Endodermal cell (in vitro differentiated cells): ENCODE measurements at regions not wholly inside any gene's neighbourhood (a gene's known extent, or its start where the extent isn't known, plus 50 kb on each side); places are given as distances from the start of the nearest gene placed in this dataset.

Experiments
- DNase-seq: peaks from one replicate; pipeline ENCODE4 v3.0.0-alpha.2; 2017
- H3K27ac ChIP-seq: 2 replicates; pipeline ENCODE4 v1.5.1; 2013; ENCODE audit warnings: mild to moderate bottlenecking, low read depth, low read length, moderate library complexity
- H3K27me3 ChIP-seq: 2 replicates; pipeline ENCODE4 v1.6.1; 2013; ENCODE audit warnings: mild to moderate bottlenecking, low read length, moderate library complexity; ENCODE audit not compliant: insufficient read depth, control insufficient read depth, poor library complexity, severe bottlenecking
- H3K36me3 ChIP-seq: 2 replicates; pipeline ENCODE4 v1.7.0; 2013; ENCODE audit warnings: mild to moderate bottlenecking, low read length, moderate library complexity; ENCODE audit not compliant: control insufficient read depth, insufficient read depth
- H3K4me1 ChIP-seq: one replicate; pipeline ENCODE4 v1.7.0; 2013; ENCODE audit warnings: low read length; ENCODE audit not compliant: control insufficient read depth, insufficient read depth
- H3K4me3 ChIP-seq: 2 replicates; pipeline ENCODE4 v1.5.1; 2013; ENCODE audit warnings: mild to moderate bottlenecking, low read length, moderate library complexity
- H3K9ac ChIP-seq: 2 replicates; pipeline ENCODE4 v1.6.1; 2013; ENCODE audit warnings: mild to moderate bottlenecking, low read length, moderate library complexity; ENCODE audit not compliant: poor library complexity, severe bottlenecking; ENCODE audit errors: extremely low read depth
- H3K9me3 ChIP-seq: 2 replicates; pipeline ENCODE4 v1.6.1; 2013; ENCODE audit warnings: mild to moderate bottlenecking, low read length, moderate library complexity; ENCODE audit not compliant: control insufficient read depth
- H3K27ac Mint-ChIP-seq: 2 replicates; pipeline ENCODE4 v1.8.0; 2020; ENCODE audit warnings: mixed read lengths
- H3K27me3 Mint-ChIP-seq: 2 replicates; pipeline ENCODE4 v1.8.0; 2021; ENCODE audit warnings: mild to moderate bottlenecking, mixed read lengths; ENCODE audit not compliant: insufficient read depth
- H3K36me3 Mint-ChIP-seq: 2 replicates; pipeline ENCODE4 v1.8.0; 2020; ENCODE audit warnings: low read depth, mixed read lengths
- H3K4me1 Mint-ChIP-seq: 2 replicates; pipeline ENCODE4 v1.8.0; 2020; ENCODE audit warnings: mixed read lengths
- H3K4me3 Mint-ChIP-seq: 2 replicates; pipeline ENCODE4 v1.8.0; 2020; ENCODE audit warnings: mild to moderate bottlenecking, moderate library complexity, mixed read lengths
- H3K9me3 Mint-ChIP-seq: 2 replicates; pipeline ENCODE4 v1.8.0; 2020; ENCODE audit warnings: mild to moderate bottlenecking, mixed read lengths
- WGBS, 2 experiments: methylation state at CpG; one replicate each; pipeline versions ENCODE4 v1.1.5 to v1.1.7; 2013; ENCODE audit warnings: missing lambda C conversion rate in 2 of 2, mixed read lengths in 1 of 2; ENCODE audit not compliant: insufficient coverage in 1 of 2, insufficient read length in 1 of 2; 5-methylcytosine and 5-hydroxymethylcytosine counted together
- TF ChIP-seq, protein P1 (sequence below): fragments of 200-600 bp; sonication (generic); conservative IDR thresholded peaks from 2 replicates; pipeline ENCODE4 v1.5.0; 2021; ENCODE audit warnings: antibody characterized with exemption, mild to moderate bottlenecking

DNA sequence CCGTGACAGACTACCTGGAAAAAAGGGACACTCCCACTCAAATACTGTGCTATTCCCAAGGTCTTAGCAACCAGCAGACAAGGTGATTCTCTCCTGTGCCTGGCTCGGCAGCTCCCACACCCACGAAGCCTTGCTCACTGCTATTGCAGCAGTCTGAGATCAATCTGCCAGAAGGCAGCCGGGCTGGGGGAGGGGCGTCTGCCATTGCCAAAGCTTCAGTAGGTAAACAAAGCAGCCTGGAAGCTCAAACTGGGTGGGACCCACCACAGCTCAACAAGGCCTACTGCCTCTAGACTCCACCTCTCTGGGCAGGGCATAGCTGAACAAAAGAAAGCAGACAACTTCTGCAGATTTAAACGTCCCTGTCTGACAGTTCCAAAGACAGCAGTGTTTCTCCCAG lies 128.4 kb upstream of the SETMAR start:
- Histone ChIP-seq H3K9ac (no peak overlapping the region), H3K27ac (no peak overlapping the region), H3K27me3 (no peaks in the 10 kb centered on the region), H3K4me3 (no peak overlapping the region), H3K4me1 (no peaks in the 10 kb centered on the region), H3K36me3 (no peaks in the 10 kb centered on the region), H3K9me3 (peaks cover 7% of the 10 kb centered on the region)
- H3K4me1 Mint-ChIP-seq = no peaks in the 10 kb centered on the region
- H3K27ac Mint-ChIP-seq = no peak overlapping the region
- H3K9me3 Mint-ChIP-seq = peaks cover 21% of the 10 kb centered on the region
- TF ChIP-seq, protein P1, sequence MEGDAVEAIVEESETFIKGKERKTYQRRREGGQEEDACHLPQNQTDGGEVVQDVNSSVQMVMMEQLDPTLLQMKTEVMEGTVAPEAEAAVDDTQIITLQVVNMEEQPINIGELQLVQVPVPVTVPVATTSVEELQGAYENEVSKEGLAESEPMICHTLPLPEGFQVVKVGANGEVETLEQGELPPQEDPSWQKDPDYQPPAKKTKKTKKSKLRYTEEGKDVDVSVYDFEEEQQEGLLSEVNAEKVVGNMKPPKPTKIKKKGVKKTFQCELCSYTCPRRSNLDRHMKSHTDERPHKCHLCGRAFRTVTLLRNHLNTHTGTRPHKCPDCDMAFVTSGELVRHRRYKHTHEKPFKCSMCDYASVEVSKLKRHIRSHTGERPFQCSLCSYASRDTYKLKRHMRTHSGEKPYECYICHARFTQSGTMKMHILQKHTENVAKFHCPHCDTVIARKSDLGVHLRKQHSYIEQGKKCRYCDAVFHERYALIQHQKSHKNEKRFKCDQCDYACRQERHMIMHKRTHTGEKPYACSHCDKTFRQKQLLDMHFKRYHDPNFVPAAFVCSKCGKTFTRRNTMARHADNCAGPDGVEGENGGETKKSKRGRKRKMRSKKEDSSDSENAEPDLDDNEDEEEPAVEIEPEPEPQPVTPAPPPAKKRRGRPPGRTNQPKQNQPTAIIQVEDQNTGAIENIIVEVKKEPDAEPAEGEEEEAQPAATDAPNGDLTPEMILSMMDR = no peak
- peaks cover 14% of the 10 kb centered on the region for H3K27me3 Mint-ChIP-seq
- no peak for DNase-seq
- H3K36me3 Mint-ChIP-seq = no peaks in the 10 kb centered on the region
- no peak overlapping the region for H3K4me3 Mint-ChIP-seq
- 87 to 92% methylated on average over 6 of the region's 6 CpGs for WGBS, 2 experiments

DNA sequence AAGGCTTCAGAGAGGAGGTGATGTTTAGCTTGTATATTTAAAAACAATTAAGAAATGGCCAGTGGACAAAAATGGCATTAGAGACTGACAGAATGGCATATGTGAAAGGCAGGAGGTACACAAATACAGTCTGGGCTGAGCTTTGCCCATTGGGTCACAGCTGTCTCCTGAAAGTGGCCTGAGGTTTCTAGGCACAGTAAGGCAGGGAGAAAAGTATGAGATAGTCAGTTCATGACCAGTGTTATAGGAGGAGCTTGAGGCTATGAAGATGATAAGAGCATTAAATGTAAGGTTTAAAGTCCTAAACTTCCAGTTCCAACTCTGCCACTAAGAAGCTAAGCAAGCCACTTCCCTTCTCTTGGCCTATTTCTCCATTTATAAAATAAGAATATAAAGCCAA lies 111.2 kb upstream of the SETMAR start:
- H3K4me3 ChIP-seq = no peak overlapping the region
- Mint-ChIP-seq H3K36me3 (no peaks in the 10 kb centered on the region), H3K9me3 (peaks cover 8% of the 10 kb centered on the region), H3K27me3 (no peaks in the 10 kb centered on the region), H3K4me3 (no peak overlapping the region), H3K27ac (no peak overlapping the region), H3K4me1 (no peaks in the 10 kb centered on the region)
- H3K9me3 ChIP-seq = peaks cover 10% of the 10 kb centered on the region
- H3K9ac ChIP-seq = no peak overlapping the region
- H3K36me3 ChIP-seq = no peaks in the 10 kb centered on the region
- TF ChIP-seq, protein P1 = no peak
- no peak overlapping the region for H3K27ac ChIP-seq
- H3K4me1 ChIP-seq = no peaks in the 10 kb centered on the region
- DNase-seq = no peak
- no peaks in the 10 kb centered on the region for H3K27me3 ChIP-seq

DNA sequence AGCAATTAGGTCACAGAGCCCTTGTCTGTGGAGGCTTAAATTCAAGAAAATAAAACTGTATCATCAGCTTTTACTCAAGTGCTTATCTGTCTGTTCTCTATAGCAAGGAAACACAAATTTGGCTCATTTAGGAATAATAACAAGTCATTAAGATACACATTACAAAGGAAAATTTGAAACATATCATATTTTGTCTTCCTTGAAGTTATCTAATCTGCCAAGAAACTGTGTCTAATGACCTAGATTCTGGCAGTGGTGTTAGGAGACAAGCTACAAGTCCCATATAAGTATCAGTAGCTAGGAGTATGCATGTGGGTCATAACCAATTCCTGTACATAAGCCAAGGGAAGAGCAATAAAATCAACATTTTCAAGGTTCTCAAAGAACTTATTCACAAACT lies 108.2 kb upstream of the SETMAR start:
- no peak overlapping the region for H3K27ac ChIP-seq
- H3K9ac ChIP-seq = no peak overlapping the region
- Mint-ChIP-seq H3K27me3 (no peaks in the 10 kb centered on the region), H3K4me1 (no peaks in the 10 kb centered on the region), H3K9me3 (peaks cover 8% of the 10 kb centered on the region), H3K36me3 (no peaks in the 10 kb centered on the region), H3K4me3 (no peak overlapping the region), H3K27ac (no peak overlapping the region)
- DNase-seq = no peak
- no peaks in the 10 kb centered on the region for H3K4me1 ChIP-seq
- peaks cover 10% of the 10 kb centered on the region for H3K9me3 ChIP-seq
- H3K4me3 ChIP-seq = no peak overlapping the region
- no peaks in the 10 kb centered on the region for H3K27me3 ChIP-seq
- H3K36me3 ChIP-seq = no peaks in the 10 kb centered on the region
- TF ChIP-seq, protein P1 = no peak
